ENCODE measurements at regions not wholly inside any gene's neighbourhood (a gene's known extent, or its start where the extent isn't known, plus 50 kb on each side); places are given as distances from the start of the nearest gene placed in this dataset.
"Not testable (repeated sequence)": the region's sequence is repeated elsewhere in the genome, so short reads cannot be mapped to it uniquely, and the experiment has no call there.

DNA sequence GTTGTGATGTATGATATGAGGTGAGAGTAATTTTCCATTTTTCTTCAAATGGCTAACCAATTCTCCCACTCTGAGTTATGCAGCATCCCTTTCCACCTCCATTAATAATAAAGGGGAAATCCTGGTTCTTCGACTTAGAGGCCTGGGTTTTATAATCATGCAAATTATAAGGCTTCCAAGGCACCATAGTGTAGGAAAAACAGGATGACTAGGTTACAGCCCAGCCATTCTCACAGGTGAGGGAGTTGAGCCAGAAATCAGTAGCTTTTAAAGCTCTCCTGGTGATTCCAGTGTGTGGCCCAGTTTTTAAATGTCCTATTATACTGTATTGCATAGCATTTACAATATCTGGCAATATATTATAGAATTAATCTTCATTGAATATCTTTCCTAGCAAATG, 203.1 kb downstream of the ARHGEF9 start:
- DNase-seq (ENCODE audit: low read depth in 2 of 2), result no peak

DNA sequence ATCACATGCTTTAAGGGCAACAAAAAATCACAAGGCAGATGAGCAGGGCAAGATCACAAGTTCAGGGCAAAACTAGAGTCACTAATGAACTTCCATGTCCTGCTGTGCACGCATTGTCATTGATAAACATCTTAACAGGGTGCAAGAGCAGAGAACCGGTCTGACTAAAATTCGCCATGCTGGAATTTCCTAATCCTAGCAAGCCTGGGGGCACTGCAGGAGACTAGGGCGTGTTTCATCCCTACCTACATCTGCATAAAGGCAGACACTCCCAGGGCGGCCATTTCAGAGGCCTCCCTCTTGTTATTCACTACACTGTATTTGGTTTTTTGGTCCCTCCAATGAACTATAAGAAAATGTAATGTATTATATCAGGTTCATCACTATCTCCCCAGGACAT, 203.6 kb downstream of the ARHGEF9 start:
- DNase-seq (ENCODE audit: low read depth in 2 of 2), result no peak

DNA sequence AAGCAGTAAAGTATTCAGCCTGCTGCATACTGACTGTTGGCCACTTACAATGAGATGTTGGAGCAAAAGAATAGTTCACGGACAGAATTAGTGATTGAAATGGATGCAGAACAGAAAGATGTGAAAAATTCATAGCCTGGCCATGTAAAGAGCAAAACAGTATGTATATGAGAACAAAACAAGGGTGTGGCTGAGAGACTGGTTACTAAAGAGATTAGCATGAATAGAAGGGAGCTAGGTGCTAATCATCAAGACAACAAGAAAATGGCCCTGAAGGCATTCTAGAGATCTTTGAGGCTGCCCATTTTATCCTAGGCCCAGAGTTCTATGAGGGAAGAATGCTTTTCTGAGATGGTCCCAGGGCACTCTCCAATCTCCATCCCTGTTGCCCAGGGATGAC, 208.5 kb downstream of the ARHGEF9 start:
- no peak for DNase-seq (ENCODE audit: low read depth in 2 of 2)

DNA sequence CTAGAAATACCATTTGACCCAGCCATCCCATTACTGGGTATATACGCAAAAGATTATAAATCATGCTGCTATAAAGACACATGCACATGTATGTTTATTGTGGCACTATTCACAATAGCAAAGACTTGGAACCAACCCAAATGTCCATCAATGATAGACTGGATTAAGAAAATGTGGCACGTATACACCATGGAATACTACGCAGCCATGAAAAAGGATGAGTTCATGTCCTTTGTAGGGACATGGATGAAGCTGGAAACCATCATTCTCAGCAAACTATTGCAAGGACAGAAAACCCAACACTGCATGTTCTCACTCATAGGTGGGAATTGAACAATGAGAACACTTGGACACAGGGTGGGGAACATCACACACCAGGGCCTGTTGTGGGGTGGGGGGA, 209.3 kb downstream of the ARHGEF9 start:
- DNase-seq (ENCODE audit: low read depth in 2 of 2), result not testable (repeated sequence)

DNA sequence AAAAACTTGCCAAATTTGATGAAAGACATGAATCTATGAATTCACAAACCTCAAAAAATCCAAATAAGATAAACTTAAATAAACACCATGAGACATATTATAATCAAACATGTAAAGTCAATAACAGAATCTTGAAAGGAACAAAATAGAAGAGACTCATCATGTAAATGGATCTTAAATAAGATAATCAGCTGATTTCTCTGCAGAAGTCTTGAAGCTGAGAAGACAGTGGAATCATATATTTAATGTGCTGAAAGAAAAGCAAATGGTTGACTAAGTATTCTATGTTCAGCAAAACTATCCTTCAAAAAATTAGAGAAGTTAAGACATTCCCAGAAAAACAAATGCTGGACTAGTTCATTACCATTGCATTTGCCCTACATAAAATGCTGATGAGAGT, 215.7 kb upstream of the SPIN4 start:
- DNase-seq (ENCODE audit: low read depth in 2 of 2), result no peak

DNA sequence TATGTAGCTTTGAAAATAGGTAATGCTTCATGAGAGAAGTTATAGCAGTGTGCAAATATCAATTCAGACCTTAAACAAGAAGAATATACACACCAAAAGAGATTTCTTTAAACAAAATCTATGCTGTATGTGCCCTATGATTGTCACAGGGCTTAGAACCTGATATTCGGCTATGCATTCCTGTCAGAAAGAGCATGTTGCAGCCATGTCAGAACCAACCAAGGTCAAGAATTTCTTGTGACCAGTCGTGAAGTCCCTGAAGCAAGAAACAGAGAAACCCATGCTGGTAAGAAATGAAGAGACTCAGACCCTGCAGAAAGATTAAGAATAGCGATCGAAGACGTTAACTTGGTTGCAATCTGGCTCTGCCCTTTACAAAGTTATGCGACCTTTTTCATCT, 210.3 kb upstream of the SPIN4 start:
- no peak for DNase-seq (ENCODE audit: low read depth in 2 of 2)

DNA sequence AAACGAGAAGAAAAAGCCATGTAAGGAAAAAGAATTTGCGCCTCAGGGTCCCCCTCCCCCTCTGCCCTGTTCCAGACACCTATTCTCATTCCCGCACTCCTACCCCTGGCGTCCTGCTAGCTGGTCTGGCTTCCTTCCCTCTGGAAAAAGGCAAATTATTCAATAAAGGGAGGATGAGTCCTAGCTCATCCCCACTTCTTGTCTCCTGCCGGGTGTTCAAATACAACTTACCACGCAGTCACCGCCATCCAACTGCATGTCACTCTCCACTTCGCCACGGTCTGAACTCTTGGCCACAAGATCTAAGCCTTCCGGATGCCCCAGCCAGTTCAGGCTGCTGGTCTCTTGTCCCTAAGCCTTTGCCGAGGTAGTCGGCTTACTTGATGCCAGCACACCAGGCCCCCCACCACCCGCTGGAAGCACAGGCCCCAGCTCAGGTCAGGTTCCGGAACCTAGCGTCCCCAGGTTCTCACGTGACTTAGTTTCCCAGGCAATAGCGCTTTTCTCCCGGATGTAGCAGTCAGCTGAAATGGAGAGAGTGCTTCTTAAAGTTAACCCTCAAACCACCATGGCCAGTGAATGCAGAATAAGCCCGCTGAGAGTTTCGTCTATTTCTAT, 209.6 kb upstream of the SPIN4 start:
- peak; percentile 35 to 36 for DNase-seq (ENCODE audit: low read depth in 2 of 2)

DNA sequence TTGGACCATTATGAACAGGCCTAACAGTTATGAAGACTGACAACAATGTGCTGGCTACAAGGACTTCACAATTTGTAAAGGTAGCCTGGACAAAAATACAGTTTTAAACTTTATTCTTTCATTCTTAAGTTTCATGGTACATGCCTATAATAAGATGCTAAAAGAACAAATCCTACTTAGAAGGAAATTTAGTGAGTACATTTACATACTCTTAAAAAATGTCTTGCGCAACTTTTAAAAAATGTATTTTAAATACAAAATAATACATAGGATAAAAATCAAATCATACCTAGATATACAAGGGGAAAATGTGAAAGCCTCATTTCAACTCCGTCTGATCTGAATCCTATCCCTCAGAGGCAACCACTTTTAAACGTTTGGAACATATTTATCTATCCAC, 200.7 kb upstream of the SPIN4 start:
- no peak for DNase-seq (ENCODE audit: low read depth in 2 of 2)

DNA sequence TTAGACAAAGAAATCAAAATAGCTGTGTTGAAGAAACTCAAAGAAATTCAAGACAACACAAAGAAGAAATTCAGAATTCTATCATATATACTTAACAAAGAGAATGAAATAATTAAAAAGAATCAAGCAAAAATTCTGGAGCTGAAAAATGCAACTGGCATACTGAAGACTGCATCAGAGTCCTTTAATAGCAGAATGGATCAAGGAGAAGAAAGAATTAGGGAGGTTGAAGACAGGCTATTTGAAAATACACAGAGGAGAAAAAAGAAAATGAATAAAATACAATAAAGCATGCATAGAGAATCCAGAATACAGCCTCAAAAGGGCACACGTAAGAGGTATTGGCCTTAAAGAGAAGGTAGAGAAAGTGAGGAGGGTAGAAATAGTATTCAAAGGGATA, 179.5 kb upstream of the SPIN4 start:
- no peak for DNase-seq (ENCODE audit: low read depth in 2 of 2)

DNA sequence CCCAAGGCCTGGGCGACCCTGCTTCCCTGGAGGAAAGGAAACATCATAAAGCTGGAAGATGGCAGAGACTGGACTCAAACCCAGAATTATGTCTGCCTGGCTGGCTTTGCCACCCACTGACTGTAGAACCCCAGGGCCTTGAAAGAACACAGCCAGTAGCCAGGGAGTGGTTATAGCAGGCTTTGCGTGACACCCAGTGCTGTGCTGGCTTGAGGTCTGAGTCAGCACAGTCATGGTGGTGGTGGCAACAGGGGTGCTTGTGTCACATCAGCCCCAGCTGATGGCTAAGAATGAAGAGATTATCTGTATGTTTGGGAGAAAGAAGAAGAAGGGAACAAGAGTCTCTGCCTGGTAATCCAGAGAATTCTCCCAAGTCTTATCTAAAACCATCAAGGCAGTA, 178.8 kb upstream of the SPIN4 start:
- no peak for DNase-seq (ENCODE audit: low read depth in 2 of 2)

DNA sequence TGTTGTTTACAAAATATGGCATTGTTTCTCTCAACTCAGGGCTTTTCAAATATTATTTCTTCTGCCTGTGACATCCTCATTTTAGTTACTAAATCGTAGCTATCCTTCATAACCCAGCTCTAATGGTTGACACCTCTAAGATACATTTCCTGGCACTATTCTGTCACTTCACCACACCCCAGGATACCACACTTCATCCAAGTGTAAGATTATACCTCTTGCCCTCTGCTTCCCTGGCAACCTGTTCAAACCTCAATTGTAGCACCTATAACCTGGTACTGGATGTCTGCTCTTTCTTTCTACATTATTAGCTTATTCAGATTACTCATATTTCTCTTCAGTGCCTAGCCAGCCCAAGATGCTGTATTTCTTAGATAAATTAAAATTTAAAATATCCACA, 175.7 kb upstream of the SPIN4 start:
- DNase-seq (ENCODE audit: low read depth in 2 of 2), result no peak

DNA sequence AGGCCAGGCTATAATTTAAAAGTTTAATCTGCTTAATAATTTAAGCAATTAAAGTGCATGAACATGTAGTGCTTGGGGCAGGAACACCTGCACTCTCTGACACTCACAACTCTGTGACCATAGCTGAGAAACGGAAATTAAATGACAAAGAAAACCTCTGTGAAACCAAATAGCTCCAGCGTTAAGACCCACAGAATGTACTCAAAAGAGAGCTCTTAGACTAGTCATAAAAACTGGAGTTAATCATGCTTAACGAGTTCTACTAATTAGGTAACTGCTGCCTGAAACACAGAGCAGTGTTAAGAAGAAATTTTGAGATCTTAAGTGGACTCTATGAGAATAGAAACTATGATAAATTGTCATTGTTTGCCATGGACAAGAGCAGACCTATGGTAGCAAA, 174.4 kb upstream of the SPIN4 start:
- DNase-seq (ENCODE audit: low read depth in 2 of 2), result no peak

DNA sequence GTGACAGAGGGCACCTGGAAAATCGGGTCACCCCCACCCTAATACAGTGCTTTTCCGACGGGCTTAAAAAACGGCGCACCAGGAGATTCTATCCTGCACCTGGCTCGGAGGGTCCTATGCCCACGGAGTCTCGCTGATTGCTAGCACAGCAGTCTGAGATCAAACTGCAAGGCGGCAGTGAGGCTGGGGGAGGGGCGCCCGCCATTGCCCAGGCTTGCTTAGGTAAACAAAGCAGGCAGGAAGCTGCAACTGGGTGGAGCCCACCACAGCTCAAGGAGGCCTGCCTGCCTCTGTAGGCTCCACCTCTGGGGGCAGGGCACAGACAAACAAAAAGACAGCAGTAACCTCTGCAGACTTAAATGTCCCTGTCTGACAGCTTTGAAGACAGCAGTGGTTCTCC, 168.2 kb upstream of the SPIN4 start:
- not testable (repeated sequence) for DNase-seq (ENCODE audit: low read depth in 2 of 2)

DNA sequence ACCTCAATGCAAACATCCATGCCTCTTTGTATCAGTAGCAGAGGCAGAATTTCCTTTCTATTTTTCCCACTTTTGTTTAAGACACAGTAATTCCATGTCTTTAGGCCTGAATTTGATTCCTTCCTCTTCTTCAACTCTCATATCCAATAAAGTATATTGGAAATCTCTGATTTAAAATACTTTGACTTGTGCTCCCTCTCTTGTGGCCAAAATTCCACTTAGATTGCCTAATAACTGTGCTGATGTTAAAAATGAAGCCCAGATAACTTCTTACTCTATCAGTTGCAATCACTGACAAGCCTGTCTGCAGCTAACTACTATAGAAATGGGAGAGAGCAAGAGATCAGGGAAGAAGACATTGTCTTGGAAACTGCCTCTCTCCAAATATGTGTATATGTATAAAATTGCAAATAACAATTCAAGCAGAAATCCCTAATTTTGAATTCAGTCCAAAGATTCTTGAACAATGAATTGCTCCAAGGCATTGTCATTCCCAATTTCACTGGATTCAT, 163.5 kb upstream of the SPIN4 start:
- DNase-seq (ENCODE audit: low read depth in 2 of 2), result no peak

DNA sequence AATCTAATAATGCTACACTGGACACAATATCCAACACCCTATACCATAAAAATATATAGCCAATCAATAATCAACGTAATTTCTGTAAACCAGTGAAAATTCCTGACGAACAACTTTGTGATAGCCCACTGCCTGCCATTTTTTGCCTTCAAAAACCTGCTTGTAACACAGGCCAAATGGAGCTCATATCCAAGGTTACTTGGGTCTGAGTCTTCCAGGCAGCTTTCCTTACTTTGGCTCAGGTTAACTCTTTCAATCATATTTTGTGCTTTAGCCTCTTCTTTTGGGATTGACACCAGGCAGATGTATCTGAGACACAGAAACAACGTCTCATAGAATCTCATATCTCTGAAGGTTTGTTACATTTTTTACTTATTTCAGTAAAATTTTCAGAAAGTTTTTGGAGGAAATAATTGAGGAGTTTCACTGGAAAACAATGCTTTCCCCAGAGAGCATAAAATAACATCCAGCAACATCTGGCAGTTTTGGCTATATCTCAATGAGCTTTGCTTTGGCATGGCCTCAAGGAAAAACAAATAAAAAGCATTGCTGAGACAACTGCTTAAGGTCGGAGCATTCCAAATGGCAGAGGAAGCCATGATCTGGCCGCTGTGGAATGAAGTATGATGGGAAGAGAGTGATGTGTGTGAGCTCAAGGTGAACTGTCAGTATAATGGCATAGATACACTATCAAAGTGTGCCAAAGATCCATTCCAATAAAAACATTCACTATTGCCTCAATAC, 162.9 kb upstream of the SPIN4 start:
- no peak for DNase-seq (ENCODE audit: low read depth in 2 of 2)

DNA sequence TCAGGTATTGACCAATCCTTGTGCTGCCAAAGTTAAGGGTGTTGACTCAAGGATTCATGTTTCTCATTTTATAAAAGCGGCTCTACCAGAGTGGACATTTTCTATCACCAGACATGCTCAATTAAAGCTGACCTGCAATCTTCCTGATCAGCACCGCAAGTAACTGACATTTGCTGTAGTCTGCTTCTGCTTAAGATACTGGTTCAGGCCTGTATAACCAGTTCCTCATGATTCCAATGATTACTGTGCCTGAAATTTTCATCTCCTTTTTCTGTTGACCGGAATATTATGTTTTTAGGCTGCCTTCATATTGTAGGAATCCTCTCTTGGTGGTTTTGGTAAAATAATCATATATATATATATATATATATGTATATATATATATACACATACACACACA, 160.2 kb upstream of the SPIN4 start:
- no peak for DNase-seq (ENCODE audit: low read depth in 2 of 2)

DNA sequence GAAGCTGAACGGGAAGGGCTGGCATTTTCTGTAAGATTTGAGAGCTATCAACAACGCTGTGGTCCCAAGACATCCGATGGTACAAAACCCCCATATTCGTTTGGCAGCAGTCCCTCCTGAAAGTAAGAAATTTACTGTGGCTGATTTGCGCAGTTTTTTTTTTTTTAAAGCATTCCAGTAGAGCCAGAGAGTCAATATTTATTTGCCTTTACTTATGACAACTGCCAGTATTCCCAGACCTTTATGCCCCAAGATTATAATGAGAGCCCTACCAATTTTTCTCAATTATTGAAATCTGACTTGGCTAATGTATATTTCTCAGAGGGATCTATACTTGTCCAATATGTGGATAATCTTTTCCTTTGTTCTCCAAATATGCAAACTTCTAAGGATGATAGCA, 157.5 kb upstream of the SPIN4 start:
- no peak for DNase-seq (ENCODE audit: low read depth in 2 of 2)

DNA sequence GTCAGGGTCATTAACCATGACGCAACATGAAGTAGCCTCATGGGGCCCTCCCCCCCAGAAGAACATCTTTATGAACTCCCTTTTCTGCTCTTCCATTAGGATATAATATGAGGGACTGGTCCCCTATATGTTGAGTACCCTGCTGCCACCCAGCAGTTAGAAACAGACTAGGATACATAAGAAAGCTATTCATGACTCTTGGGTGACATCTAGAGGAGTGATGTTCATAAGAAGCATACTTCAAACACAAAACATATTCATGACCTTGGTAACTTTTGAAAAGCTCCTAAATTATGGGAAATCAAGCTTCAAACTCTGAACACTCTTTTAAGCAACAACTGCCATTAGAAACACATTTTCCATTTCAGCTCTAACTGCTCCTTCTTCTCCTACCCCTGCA, 155.2 kb upstream of the SPIN4 start:
- DNase-seq (ENCODE audit: low read depth in 2 of 2), result no peak

DNA sequence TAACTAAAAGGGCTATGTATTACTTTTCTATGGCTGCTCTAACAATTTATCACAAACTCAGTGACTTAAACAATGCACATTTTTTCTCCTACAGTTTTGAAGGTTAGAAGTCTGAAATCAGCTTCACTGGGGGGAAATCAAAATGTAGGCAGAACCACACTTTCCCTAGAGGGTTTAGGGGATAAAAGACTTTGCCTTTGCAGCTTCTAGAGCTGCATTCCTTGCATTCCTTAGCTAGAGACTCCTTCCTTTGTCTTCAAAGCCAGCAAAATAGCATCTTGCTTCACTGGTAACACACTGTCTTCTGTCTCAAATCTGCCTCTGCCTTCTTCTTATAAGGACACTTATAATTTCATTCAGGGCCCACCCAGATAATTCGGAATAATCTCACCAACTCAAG, 152.4 kb upstream of the SPIN4 start:
- DNase-seq (ENCODE audit: low read depth in 2 of 2), result no peak

DNA sequence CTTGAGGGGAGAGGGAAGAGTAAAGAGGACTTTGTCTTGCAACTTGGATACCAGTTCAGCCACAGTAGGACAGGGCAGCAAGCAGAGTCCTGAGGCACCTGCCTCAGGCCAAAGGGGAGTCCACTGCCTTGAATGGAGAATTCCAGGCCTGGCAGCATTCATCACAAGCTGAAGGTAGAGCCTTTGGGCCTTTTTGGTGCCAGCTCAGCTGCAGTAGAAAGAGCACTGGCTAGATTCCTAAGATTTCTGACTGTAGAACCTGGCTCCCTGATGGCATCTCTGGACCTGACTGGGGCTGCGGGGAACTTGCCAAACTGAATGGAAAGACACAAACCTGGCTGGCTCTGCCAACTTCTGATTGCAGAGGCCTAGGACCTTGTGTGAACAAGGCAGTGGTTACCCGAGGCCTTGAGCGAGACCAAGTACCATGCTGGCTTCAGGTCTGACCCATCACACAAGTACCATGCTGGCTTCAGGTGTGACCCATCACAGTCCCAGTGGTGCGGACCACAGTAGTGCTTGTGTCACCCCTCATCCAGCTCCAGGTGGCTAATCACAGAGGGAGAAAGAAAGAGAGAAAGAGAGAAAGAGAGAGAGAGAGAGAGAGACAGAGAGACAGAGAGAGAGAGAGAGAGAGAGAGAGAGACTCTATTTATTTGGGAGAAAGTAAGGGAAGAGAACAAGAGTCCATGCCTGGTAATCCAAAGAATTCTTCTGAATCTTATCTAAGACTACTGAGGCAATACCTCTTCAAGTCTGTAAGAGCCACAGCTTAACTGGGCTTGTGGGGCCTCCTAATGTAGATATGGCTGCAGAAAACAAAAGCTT, 137.6 kb upstream of the SPIN4 start:
- no peak for DNase-seq (ENCODE audit: low read depth in 2 of 2)

DNA sequence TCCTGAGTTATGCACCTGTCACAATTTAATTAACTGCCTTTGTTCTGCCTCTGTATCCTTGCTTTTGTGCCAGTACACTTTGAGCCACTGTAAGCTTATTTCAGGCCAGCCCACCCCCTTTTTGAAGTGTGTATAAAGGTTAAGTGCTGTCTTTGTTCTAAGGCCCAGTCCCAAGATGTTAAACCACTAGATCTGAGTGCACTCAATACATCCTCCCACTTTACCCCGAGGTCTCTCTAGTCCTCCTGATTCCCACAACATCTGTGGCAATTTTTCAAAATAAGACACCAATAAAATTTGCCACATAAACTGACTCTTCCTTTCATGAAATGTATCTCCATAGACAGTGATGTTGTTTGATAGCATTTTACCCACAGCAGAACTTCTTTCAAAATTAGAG, 124.1 kb upstream of the SPIN4 start:
- DNase-seq (ENCODE audit: low read depth in 2 of 2), result no peak

DNA sequence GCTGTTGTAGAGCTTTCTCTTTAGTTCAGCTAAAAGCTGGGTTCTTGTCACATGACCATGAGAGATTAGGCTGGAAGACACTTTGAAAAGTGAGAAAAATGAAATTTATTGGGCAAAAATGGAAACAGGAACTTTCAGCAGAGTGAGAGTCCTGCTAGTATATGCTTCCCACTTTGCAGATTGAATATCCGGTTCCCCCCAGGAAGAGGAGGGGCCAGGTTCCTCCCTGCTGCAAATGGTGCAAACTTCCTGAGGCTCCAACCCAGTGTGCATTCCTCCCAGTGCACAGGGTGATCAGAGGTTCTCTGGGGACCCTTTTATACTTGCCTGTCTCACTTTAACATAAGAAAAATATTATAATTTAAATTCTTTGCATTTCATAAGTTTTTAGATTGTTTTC, 119.9 kb upstream of the SPIN4 start:
- no peak for DNase-seq (ENCODE audit: low read depth in 2 of 2)

DNA sequence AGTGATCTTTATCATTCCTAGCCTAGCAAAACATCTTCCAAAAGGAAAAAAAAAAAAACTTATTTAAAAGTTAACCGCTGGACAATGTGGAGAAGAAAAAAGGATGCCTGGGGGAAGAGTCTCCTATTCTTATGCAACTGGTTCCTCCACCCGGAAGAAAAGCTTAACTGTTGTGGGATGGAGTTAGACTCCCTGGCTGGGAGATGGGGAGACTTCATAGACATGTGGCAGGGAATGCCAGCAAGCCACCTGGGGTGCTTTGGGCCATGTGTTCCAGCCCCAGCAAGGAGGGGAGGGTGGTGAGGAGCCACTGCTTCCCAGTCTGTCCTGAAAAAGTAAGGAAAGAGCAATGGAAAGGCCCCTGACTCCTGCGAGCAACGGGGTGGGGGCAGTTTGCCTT, 119.4 kb upstream of the SPIN4 start:
- no peak for DNase-seq (ENCODE audit: low read depth in 2 of 2)

Data from stimulated activated CD8-positive, alpha-beta memory T cell treated with anti-CD3 and anti-CD28 coated beads, Interleukin-15, amount 100 ng/mL, for 48 hours (primary cell).